Mesendoderm (in vitro differentiated cells): ENCODE measurements at regions not wholly inside any gene's neighbourhood (a gene's known extent, or its start where the extent isn't known, plus 50 kb on each side); places are given as distances from the start of the nearest gene placed in this dataset.

Experiments used
- DNase-seq: peaks from one replicate; pipeline ENCODE4 v3.0.0; 2013
- H2AK5ac ChIP-seq: 2 replicates; pipeline ENCODE4 v1.6.1; 2013; ENCODE audit warnings: low read length, inconsistent platforms
- H2BK120ac ChIP-seq: 2 replicates; pipeline ENCODE4 v1.6.1; 2013; ENCODE audit warnings: low read depth, mild to moderate bottlenecking, low read length, moderate library complexity, mixed read lengths
- H2BK15ac ChIP-seq: replicated peaks from 2 replicates; pipeline ENCODE4 v1.6.1; 2013; ENCODE audit warnings: low read depth, mild to moderate bottlenecking, moderate library complexity
- H2BK5ac ChIP-seq: 2 replicates; pipeline ENCODE4 v1.6.1; 2013; ENCODE audit warnings: low read length, inconsistent platforms
- H3K18ac ChIP-seq: 2 replicates; pipeline ENCODE4 v1.6.1; 2013; ENCODE audit warnings: mild to moderate bottlenecking, low read length, mixed read lengths
- H3K23ac ChIP-seq: one replicate; pipeline ENCODE4 v1.6.1; 2013; ENCODE audit warnings: low read length
- H3K27ac ChIP-seq: 2 replicates; pipeline ENCODE4 v1.5.1; 2013; ENCODE audit warnings: low read depth, mild to moderate bottlenecking, inconsistent platforms, low read length, moderate library complexity
- H3K27me3 ChIP-seq: 2 replicates; pipeline ENCODE4 v1.6.1; 2013; ENCODE audit warnings: low read length, control low read depth, mild to moderate bottlenecking, inconsistent platforms; ENCODE audit not compliant: insufficient read depth, poor library complexity
- H3K36me3 ChIP-seq: 2 replicates; pipeline ENCODE4 v1.6.1; 2013; ENCODE audit warnings: low read length, inconsistent platforms; ENCODE audit not compliant: control insufficient read depth, insufficient read depth
- H3K4ac ChIP-seq: one replicate; pipeline ENCODE4 v1.6.1; 2013; ENCODE audit warnings: low read depth, mild to moderate bottlenecking, low read length, moderate library complexity
- H3K4me1 ChIP-seq: 2 replicates; pipeline ENCODE4 v1.6.1; 2013; ENCODE audit warnings: low read depth, low read length, inconsistent platforms; ENCODE audit not compliant: control insufficient read depth
- H3K4me2 ChIP-seq: 2 replicates; pipeline ENCODE4 v1.6.1; 2013; ENCODE audit warnings: low read length
- H3K4me3 ChIP-seq: 2 replicates; pipeline ENCODE4 v1.5.1; 2013; ENCODE audit warnings: mild to moderate bottlenecking, low read length
- H3K56ac ChIP-seq: one replicate; pipeline ENCODE4 v1.6.1; 2013; ENCODE audit warnings: low read length
- H3K79me1 ChIP-seq: 2 replicates; pipeline ENCODE4 v1.6.1; 2013; ENCODE audit warnings: low read length, inconsistent platforms
- H3K79me2 ChIP-seq: 2 replicates; pipeline ENCODE4 v1.6.1; 2013; ENCODE audit warnings: mild to moderate bottlenecking, low read length; ENCODE audit not compliant: control insufficient read depth, insufficient read depth
- H3K9ac ChIP-seq: 2 replicates; pipeline ENCODE4 v1.6.1; 2013; ENCODE audit warnings: low read length, inconsistent platforms
- H4K5ac ChIP-seq: one replicate; pipeline ENCODE4 v1.6.1; 2013; ENCODE audit warnings: low read length
- H4K8ac ChIP-seq: one replicate; pipeline ENCODE4 v1.6.1; 2013; ENCODE audit warnings: low read depth, mild to moderate bottlenecking, control low read depth, low read length, moderate library complexity
- WGBS: extraction: QIAGEN DNeasy Blood & Tissue Kit; methylation state at CpG from one replicate; pipeline ENCODE4 v1.1.7; 2013; ENCODE audit warnings: low lambda C conversion rate, missing lambda C conversion rate; ENCODE audit not compliant: insufficient coverage; ENCODE audit errors: extremely low coverage; 5-methylcytosine and 5-hydroxymethylcytosine counted together

DNA sequence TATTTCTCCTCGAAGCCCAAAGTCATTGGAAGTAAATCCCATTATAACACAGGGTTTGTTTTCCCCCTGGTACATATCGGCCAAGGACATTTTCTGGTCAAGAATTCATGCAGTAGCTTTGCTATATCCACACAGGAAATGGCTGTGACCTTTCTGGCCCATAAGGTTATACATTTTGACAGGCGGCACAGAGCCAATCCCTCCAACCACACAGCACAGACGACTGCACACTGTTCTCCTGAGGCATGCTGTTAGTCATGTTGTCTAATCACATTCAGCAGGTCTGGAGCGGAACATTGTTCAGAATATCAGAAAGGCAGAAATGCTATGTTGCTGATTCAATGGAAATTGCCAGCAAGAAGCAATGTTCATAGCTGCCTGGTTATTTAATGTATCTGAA is 742.3 kb upstream of the SLC8A1 start:
- no peak overlapping the region for H3K4me2 ChIP-seq
- H3K56ac ChIP-seq: no peak overlapping the region
- no peak overlapping the region for H3K4ac ChIP-seq
- H2AK5ac ChIP-seq: no peak overlapping the region
- no peaks in the 10 kb centered on the region for H3K36me3 ChIP-seq
- no CpG with 5 or more reads among the region's 5 CpGs for WGBS
- H3K9ac ChIP-seq: no peak overlapping the region
- no peak overlapping the region for H4K8ac ChIP-seq
- no peak overlapping the region for H3K4me3 ChIP-seq
- no peak overlapping the region for H4K5ac ChIP-seq
- no peak overlapping the region for H3K27ac ChIP-seq
- H3K79me2 ChIP-seq: no peaks in the 10 kb centered on the region
- no peak overlapping the region for H3K23ac ChIP-seq
- no peak overlapping the region for H2BK15ac ChIP-seq
- no peak overlapping the region for H2BK5ac ChIP-seq
- no peak for DNase-seq
- no peaks in the 10 kb centered on the region for H3K4me1 ChIP-seq
- no peaks in the 10 kb centered on the region for H3K79me1 ChIP-seq
- no peaks in the 10 kb centered on the region for H3K27me3 ChIP-seq
- no peak overlapping the region for H3K18ac ChIP-seq
- no peak overlapping the region for H2BK120ac ChIP-seq

DNA sequence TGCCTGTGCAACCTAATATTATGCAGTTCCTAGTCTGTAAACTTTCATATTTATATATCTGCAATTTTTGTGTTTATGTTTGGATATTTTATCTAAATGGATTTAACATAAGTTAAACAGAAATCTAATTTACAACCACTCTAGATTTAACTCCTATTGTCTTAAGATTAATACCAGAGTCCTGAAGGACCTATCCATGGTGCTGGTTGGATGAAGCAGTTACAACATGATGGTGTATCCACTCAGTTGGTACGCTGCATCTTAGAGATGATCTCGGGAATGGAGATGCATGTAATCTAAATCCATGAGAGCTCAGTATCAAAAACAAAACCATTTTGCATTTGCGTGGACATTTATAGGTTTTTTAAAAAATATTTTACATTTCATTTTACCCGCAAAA is 745.9 kb upstream of the SLC8A1 start:
- H3K79me2 ChIP-seq: no peaks in the 10 kb centered on the region
- no peak overlapping the region for H2AK5ac ChIP-seq
- H3K79me1 ChIP-seq: no peaks in the 10 kb centered on the region
- no peak overlapping the region for H2BK15ac ChIP-seq
- H4K8ac ChIP-seq: no peak overlapping the region
- no peak overlapping the region for H3K9ac ChIP-seq
- no peak overlapping the region for H3K4me3 ChIP-seq
- H3K18ac ChIP-seq: no peak overlapping the region
- no peak overlapping the region for H3K4me2 ChIP-seq
- WGBS: no CpG with 5 or more reads among the region's 4 CpGs
- H3K23ac ChIP-seq: no peak overlapping the region
- no peak overlapping the region for H3K56ac ChIP-seq
- no peak overlapping the region for H2BK120ac ChIP-seq
- H3K36me3 ChIP-seq: no peaks in the 10 kb centered on the region
- H2BK5ac ChIP-seq: no peak overlapping the region
- peak; percentile 13 for DNase-seq
- no peaks in the 10 kb centered on the region for H3K27me3 ChIP-seq
- no peak overlapping the region for H3K4ac ChIP-seq
- H3K27ac ChIP-seq: no peak overlapping the region
- H4K5ac ChIP-seq: no peak overlapping the region
- no peaks in the 10 kb centered on the region for H3K4me1 ChIP-seq

DNA sequence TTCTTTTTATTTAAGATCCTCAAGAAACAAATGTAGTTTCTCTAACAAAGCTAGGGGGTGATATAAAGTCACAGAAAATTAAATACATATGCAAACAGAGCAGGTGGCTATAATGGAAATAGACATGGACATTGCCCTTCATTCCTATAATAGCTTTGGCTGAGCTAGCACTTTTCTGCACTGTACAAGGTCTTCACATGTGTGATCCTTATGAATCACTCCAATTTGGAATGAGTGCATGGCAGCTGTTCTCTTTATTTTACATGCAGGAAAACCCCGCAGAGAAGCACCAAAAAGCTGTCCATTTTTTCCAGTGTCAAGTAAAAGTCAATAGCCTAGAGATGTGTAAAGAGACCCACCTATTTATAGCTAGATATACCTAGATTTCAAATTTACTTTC is 747.4 kb upstream of the SLC8A1 start:
- WGBS: no CpG with 5 or more reads among the region's 1 CpG
- H3K27me3 ChIP-seq: no peaks in the 10 kb centered on the region
- no peak overlapping the region for H3K18ac ChIP-seq
- H3K4me3 ChIP-seq: no peak overlapping the region
- no peaks in the 10 kb centered on the region for H3K36me3 ChIP-seq
- H2AK5ac ChIP-seq: no peak overlapping the region
- no peak overlapping the region for H2BK120ac ChIP-seq
- no peak overlapping the region for H3K9ac ChIP-seq
- no peak for DNase-seq
- no peaks in the 10 kb centered on the region for H3K79me2 ChIP-seq
- no peaks in the 10 kb centered on the region for H3K79me1 ChIP-seq
- H3K4me2 ChIP-seq: no peak overlapping the region
- no peak overlapping the region for H3K23ac ChIP-seq
- H3K4me1 ChIP-seq: no peaks in the 10 kb centered on the region
- no peak overlapping the region for H3K56ac ChIP-seq
- no peak overlapping the region for H4K8ac ChIP-seq
- no peak overlapping the region for H2BK5ac ChIP-seq
- H3K4ac ChIP-seq: no peak overlapping the region
- H2BK15ac ChIP-seq: no peak overlapping the region
- no peak overlapping the region for H3K27ac ChIP-seq
- no peak overlapping the region for H4K5ac ChIP-seq

DNA sequence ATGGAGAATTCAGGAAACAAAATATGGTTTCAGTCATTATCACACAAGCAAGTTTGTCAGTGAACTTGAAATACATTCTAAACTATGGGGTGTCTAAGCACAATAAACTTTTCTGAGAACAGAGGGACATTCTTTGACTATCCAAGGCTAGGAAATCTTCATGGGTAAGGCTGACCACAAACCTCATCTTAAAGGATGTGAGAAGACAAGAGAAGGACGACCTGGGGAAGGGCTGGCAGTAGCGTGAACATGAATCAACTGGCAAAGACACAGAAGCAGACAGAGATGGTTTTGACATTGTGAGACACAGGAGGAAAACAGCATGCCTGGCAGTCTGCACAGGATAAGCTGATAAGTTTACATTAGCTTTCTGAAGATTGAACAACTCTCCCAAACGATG is 752.4 kb upstream of the SLC8A1 start:
- Histone ChIP-seq H3K9ac (no peak overlapping the region), H2BK5ac (no peak overlapping the region), H3K23ac (no peak overlapping the region), H4K8ac (no peak overlapping the region), H3K36me3 (no peaks in the 10 kb centered on the region), H3K4ac (no peak overlapping the region), H3K4me2 (no peak overlapping the region), H3K27me3 (no peaks in the 10 kb centered on the region), H3K4me1 (no peaks in the 10 kb centered on the region), H2AK5ac (no peak overlapping the region), H2BK15ac (no peak overlapping the region), H2BK120ac (no peak overlapping the region), H3K56ac (no peak overlapping the region), H3K4me3 (no peak overlapping the region), H4K5ac (no peak overlapping the region), H3K27ac (no peak overlapping the region), H3K79me1 (no peaks in the 10 kb centered on the region), H3K79me2 (no peaks in the 10 kb centered on the region), H3K18ac (no peak overlapping the region)
- no CpG with 5 or more reads among the region's 3 CpGs for WGBS
- DNase-seq: no peak

DNA sequence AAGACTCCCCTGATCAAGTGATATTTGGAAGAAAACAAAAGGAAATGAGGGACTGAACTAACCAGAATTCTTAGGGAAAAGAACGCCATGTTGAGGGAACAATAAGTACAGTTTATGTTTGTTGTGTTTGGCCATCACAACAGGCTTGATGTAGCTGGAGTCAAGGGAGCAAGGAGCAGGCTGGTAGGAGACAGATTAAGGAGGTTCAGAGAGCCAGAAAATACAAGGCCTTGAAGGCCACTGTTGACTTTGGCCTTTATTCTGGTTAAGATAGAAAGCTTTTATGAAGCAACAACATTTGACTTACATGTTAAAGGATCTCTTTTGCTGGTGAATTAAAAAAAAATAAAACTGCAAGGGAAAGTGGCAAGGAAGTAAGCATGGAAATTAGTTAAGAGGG is 754.1 kb upstream of the SLC8A1 start:
- no peak for DNase-seq
- Histone ChIP-seq H2BK5ac (no peak overlapping the region), H3K27me3 (no peaks in the 10 kb centered on the region), H2BK120ac (no peak overlapping the region), H3K9ac (no peak overlapping the region), H2BK15ac (no peak overlapping the region), H3K79me1 (no peaks in the 10 kb centered on the region), H3K4me3 (no peak overlapping the region), H3K27ac (no peak overlapping the region), H3K4ac (no peak overlapping the region), H3K18ac (no peak overlapping the region), H3K56ac (no peak overlapping the region), H4K8ac (no peak overlapping the region), H4K5ac (no peak overlapping the region), H3K79me2 (no peaks in the 10 kb centered on the region), H3K23ac (no peak overlapping the region), H3K4me1 (no peaks in the 10 kb centered on the region), H2AK5ac (no peak overlapping the region), H3K36me3 (no peaks in the 10 kb centered on the region), H3K4me2 (no peak overlapping the region)
- WGBS: no CpG with 5 or more reads among the region's 1 CpG

DNA sequence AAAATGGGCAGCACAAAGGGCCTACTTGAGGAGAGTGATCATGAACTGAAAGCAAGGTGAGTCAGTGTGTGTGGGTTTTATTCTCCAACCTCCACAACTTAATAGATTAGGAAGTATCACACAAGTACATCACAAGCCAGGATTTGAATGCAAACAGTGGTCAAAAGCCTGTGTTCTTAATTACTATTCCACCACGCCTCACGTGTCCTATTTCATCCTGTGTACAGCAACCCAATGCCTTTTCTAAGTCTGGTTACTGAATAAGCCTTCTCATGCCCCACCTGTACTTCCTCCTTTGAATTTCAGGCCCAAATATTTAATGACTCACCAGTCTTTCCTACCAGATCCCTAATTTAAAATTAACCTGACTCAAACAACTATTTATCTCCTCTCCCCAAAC is 755.7 kb upstream of the SLC8A1 start:
- DNase-seq: no peak
- Histone ChIP-seq H3K79me2 (no peaks in the 10 kb centered on the region), H3K36me3 (no peaks in the 10 kb centered on the region), H3K56ac (no peak overlapping the region), H3K18ac (no peak overlapping the region), H2AK5ac (no peak overlapping the region), H3K4ac (no peak overlapping the region), H4K8ac (no peak overlapping the region), H2BK15ac (no peak overlapping the region), H3K79me1 (no peaks in the 10 kb centered on the region), H3K4me2 (no peak overlapping the region), H2BK5ac (no peak overlapping the region), H4K5ac (no peak overlapping the region), H3K9ac (no peak overlapping the region), H2BK120ac (no peak overlapping the region), H3K4me3 (no peak overlapping the region), H3K23ac (no peak overlapping the region), H3K27ac (no peak overlapping the region), H3K27me3 (no peaks in the 10 kb centered on the region), H3K4me1 (no peaks in the 10 kb centered on the region)
- WGBS: no CpG with 5 or more reads among the region's 2 CpGs
